Activated T-helper 17 cell treated with anti-CD3 and anti-CD28 coated beads, Interleukin-2, amount 50 U/mL, for 72 hours (primary cell): ENCODE measurements at regions not wholly inside any gene's neighbourhood (a gene's known extent, or its start where the extent isn't known, plus 50 kb on each side); places are given as distances from the start of the nearest gene placed in this dataset.
"Not testable (repeated sequence)": the region's sequence is repeated elsewhere in the genome, so short reads cannot be mapped to it uniquely, and the experiment has no call there.

ENCODE experiments used
- ATAC-seq: fragments of 150-1000 bp; cut with Tn5 transposase; replicated peaks from 2 replicates; pipeline ENCODE4 v1.10.0; 2021; ENCODE audit warnings: mild to moderate bottlenecking, moderate library complexity
- H3K27ac Mint-ChIP-seq: one replicate; pipeline ENCODE4 v1.8.0; 2022; ENCODE audit warnings: mixed read lengths
- H3K27me3 Mint-ChIP-seq: one replicate; pipeline ENCODE4 v1.8.0; 2022; ENCODE audit warnings: mixed read lengths
- H3K36me3 Mint-ChIP-seq: one replicate; pipeline ENCODE4 v1.8.0; 2022; ENCODE audit warnings: low read depth, mild to moderate bottlenecking, mixed read lengths
- H3K4me1 Mint-ChIP-seq: one replicate; pipeline ENCODE4 v1.8.0; 2022; ENCODE audit warnings: mixed read lengths
- H3K4me3 Mint-ChIP-seq: one replicate; pipeline ENCODE4 v1.8.0; 2022; ENCODE audit warnings: mild to moderate bottlenecking, mixed read lengths
- H3K9me3 Mint-ChIP-seq: one replicate; pipeline ENCODE4 v1.8.0; 2022; ENCODE audit warnings: mixed read lengths

- H3K4me1 Mint-ChIP-seq, result no peaks in the 10 kb centered on the region
- no peak overlapping the region for H3K4me3 Mint-ChIP-seq
- H3K27ac Mint-ChIP-seq, result no peak overlapping the region
- H3K36me3 Mint-ChIP-seq, result no peaks in the 10 kb centered on the region
- no peaks in the 10 kb centered on the region for H3K27me3 Mint-ChIP-seq
- peaks cover 9% of the 10 kb centered on the region for H3K9me3 Mint-ChIP-seq
- ATAC-seq, result no peak
Observed at GRCh38 chr5:153211076-153211475, 279.4 kb upstream of the GRIA1 start.

GRCh38 chr5:153212471-153212870 is 278.0 kb upstream of the GRIA1 start:
- no peak for ATAC-seq
- H3K4me1 Mint-ChIP-seq, result no peaks in the 10 kb centered on the region
- peaks cover 13% of the 10 kb centered on the region for H3K9me3 Mint-ChIP-seq
- H3K27me3 Mint-ChIP-seq, result no peaks in the 10 kb centered on the region
- no peak overlapping the region for H3K27ac Mint-ChIP-seq
- no peak overlapping the region for H3K4me3 Mint-ChIP-seq
- no peaks in the 10 kb centered on the region for H3K36me3 Mint-ChIP-seq

GRCh38 chr5:153222936-153223335 is 267.5 kb upstream of the GRIA1 start:
- Mint-ChIP-seq H3K9me3 (no peaks in the 10 kb centered on the region), H3K4me1 (no peaks in the 10 kb centered on the region), H3K27ac (no peak overlapping the region), H3K27me3 (no peaks in the 10 kb centered on the region), H3K4me3 (no peak overlapping the region), H3K36me3 (no peaks in the 10 kb centered on the region)
- ATAC-seq, result no peak

GRCh38 chr5:153223376-153223775 is 267.1 kb upstream of the GRIA1 start:
- ATAC-seq, result no peak
- no peak overlapping the region for H3K27ac Mint-ChIP-seq
- H3K27me3 Mint-ChIP-seq, result no peaks in the 10 kb centered on the region
- no peaks in the 10 kb centered on the region for H3K4me1 Mint-ChIP-seq
- no peaks in the 10 kb centered on the region for H3K9me3 Mint-ChIP-seq
- H3K36me3 Mint-ChIP-seq, result no peaks in the 10 kb centered on the region
- H3K4me3 Mint-ChIP-seq, result no peak overlapping the region

GRCh38 chr5:153224651-153225050 is 265.8 kb upstream of the GRIA1 start:
- no peaks in the 10 kb centered on the region for H3K4me1 Mint-ChIP-seq
- H3K27me3 Mint-ChIP-seq, result no peaks in the 10 kb centered on the region
- no peak overlapping the region for H3K4me3 Mint-ChIP-seq
- no peaks in the 10 kb centered on the region for H3K9me3 Mint-ChIP-seq
- no peak overlapping the region for H3K27ac Mint-ChIP-seq
- ATAC-seq, result no peak
- no peaks in the 10 kb centered on the region for H3K36me3 Mint-ChIP-seq

GRCh38 chr5:153233933-153234332 is 256.5 kb upstream of the GRIA1 start:
- H3K4me1 Mint-ChIP-seq, result no peaks in the 10 kb centered on the region
- no peak for ATAC-seq
- H3K27ac Mint-ChIP-seq, result no peak overlapping the region
- H3K9me3 Mint-ChIP-seq, result no peaks in the 10 kb centered on the region
- H3K36me3 Mint-ChIP-seq, result no peaks in the 10 kb centered on the region
- H3K27me3 Mint-ChIP-seq, result no peaks in the 10 kb centered on the region
- no peak overlapping the region for H3K4me3 Mint-ChIP-seq

- no peaks in the 10 kb centered on the region for H3K4me1 Mint-ChIP-seq
- H3K36me3 Mint-ChIP-seq, result no peaks in the 10 kb centered on the region
- no peaks in the 10 kb centered on the region for H3K27me3 Mint-ChIP-seq
- H3K9me3 Mint-ChIP-seq, result no peaks in the 10 kb centered on the region
- no peak overlapping the region for H3K4me3 Mint-ChIP-seq
- no peak overlapping the region for H3K27ac Mint-ChIP-seq
- ATAC-seq, result no peak
Observed at GRCh38 chr5:153236319-153236718, 254.2 kb upstream of the GRIA1 start.

GRCh38 chr5:153237671-153238332 is 252.7 kb upstream of the GRIA1 start:
- Mint-ChIP-seq H3K36me3 (no peaks in the 10 kb centered on the region), H3K4me3 (no peak overlapping the region), H3K27ac (no peak overlapping the region), H3K27me3 (no peaks in the 10 kb centered on the region), H3K9me3 (no peaks in the 10 kb centered on the region), H3K4me1 (no peaks in the 10 kb centered on the region)
- ATAC-seq, result no peak

- ATAC-seq, result no peak
- no peaks in the 10 kb centered on the region for H3K4me1 Mint-ChIP-seq
- no peak overlapping the region for H3K4me3 Mint-ChIP-seq
- H3K36me3 Mint-ChIP-seq, result no peaks in the 10 kb centered on the region
- H3K27ac Mint-ChIP-seq, result no peak overlapping the region
- H3K9me3 Mint-ChIP-seq, result peaks cover 5% of the 10 kb centered on the region
- no peaks in the 10 kb centered on the region for H3K27me3 Mint-ChIP-seq
Observed at GRCh38 chr5:153257381-153257780, 233.1 kb upstream of the GRIA1 start.

GRCh38 chr5:153258469-153258868 is 232.0 kb upstream of the GRIA1 start:
- Mint-ChIP-seq H3K4me1 (no peaks in the 10 kb centered on the region), H3K9me3 (peaks cover under 1% of the 10 kb centered on the region), H3K36me3 (no peaks in the 10 kb centered on the region), H3K4me3 (no peak overlapping the region), H3K27ac (no peak overlapping the region), H3K27me3 (no peaks in the 10 kb centered on the region)
- ATAC-seq, result no peak

GRCh38 chr5:153267506-153267905 is 223.0 kb upstream of the GRIA1 start:
- no peaks in the 10 kb centered on the region for H3K4me1 Mint-ChIP-seq
- H3K36me3 Mint-ChIP-seq, result no peaks in the 10 kb centered on the region
- no peaks in the 10 kb centered on the region for H3K27me3 Mint-ChIP-seq
- H3K4me3 Mint-ChIP-seq, result no peak overlapping the region
- ATAC-seq, result no peak
- H3K9me3 Mint-ChIP-seq, result peaks cover 8% of the 10 kb centered on the region
- H3K27ac Mint-ChIP-seq, result no peak overlapping the region

GRCh38 chr5:153275695-153276094 is 214.8 kb upstream of the GRIA1 start:
- Mint-ChIP-seq H3K27me3 (no peaks in the 10 kb centered on the region), H3K36me3 (no peaks in the 10 kb centered on the region), H3K4me1 (no peaks in the 10 kb centered on the region), H3K9me3 (peaks cover 12% of the 10 kb centered on the region), H3K27ac (no peak overlapping the region), H3K4me3 (no peak overlapping the region)
- no peak for ATAC-seq

- Mint-ChIP-seq H3K4me1 (no peaks in the 10 kb centered on the region), H3K36me3 (no peaks in the 10 kb centered on the region), H3K27me3 (no peaks in the 10 kb centered on the region), H3K4me3 (no peak overlapping the region), H3K9me3 (peaks cover 10% of the 10 kb centered on the region), H3K27ac (no peak overlapping the region)
- ATAC-seq, result no peak
Observed at GRCh38 chr5:153276151-153276550, 214.3 kb upstream of the GRIA1 start.

- not testable (repeated sequence) for H3K27me3 Mint-ChIP-seq, H3K4me3 Mint-ChIP-seq, H3K9me3 Mint-ChIP-seq, ATAC-seq, H3K4me1 Mint-ChIP-seq, H3K27ac Mint-ChIP-seq, H3K36me3 Mint-ChIP-seq
Observed at GRCh38 chr5:153296251-153296844, 194.1 kb upstream of the GRIA1 start.

- Mint-ChIP-seq H3K27ac (no peak overlapping the region), H3K27me3 (no peaks in the 10 kb centered on the region), H3K4me1 (no peaks in the 10 kb centered on the region), H3K4me3 (no peak overlapping the region), H3K9me3 (peaks cover 3% of the 10 kb centered on the region), H3K36me3 (no peaks in the 10 kb centered on the region)
- ATAC-seq, result no peak
Observed at GRCh38 chr5:153299891-153300290, 190.6 kb upstream of the GRIA1 start.

- ATAC-seq, result no peak
- H3K4me1 Mint-ChIP-seq, result no peaks in the 10 kb centered on the region
- H3K27ac Mint-ChIP-seq, result no peak overlapping the region
- H3K27me3 Mint-ChIP-seq, result no peaks in the 10 kb centered on the region
- H3K36me3 Mint-ChIP-seq, result no peaks in the 10 kb centered on the region
- no peak overlapping the region for H3K4me3 Mint-ChIP-seq
- peaks cover 4% of the 10 kb centered on the region for H3K9me3 Mint-ChIP-seq
Observed at GRCh38 chr5:153308282-153308681, 182.2 kb upstream of the GRIA1 start.
